ES-I3 (cell line): ENCODE measurements at regions not wholly inside any gene's neighbourhood (a gene's known extent, or its start where the extent isn't known, plus 50 kb on each side); places are given as distances from the start of the nearest gene placed in this dataset.
"Not testable (repeated sequence)": the region's sequence is repeated elsewhere in the genome, so short reads cannot be mapped to it uniquely, and the experiment has no call there.

Experiments
- H3K36me3 ChIP-seq: 2 replicates; pipeline ENCODE4 v1.6.1; 2013; ENCODE audit warnings: mild to moderate bottlenecking, low read length, control low read depth, moderate library complexity; ENCODE audit not compliant: insufficient read depth
- H3K4me1 ChIP-seq: 2 replicates; pipeline ENCODE4 v1.6.1; 2013; ENCODE audit warnings: mild to moderate bottlenecking, control low read depth, low read length; ENCODE audit not compliant: insufficient read depth
- H3K9ac ChIP-seq: 2 replicates; pipeline ENCODE4 v1.6.1; 2013; ENCODE audit warnings: low read depth, mild to moderate bottlenecking, low read length, moderate library complexity
- H3K9me3 ChIP-seq: 2 replicates; pipeline ENCODE4 v1.6.1; 2013; ENCODE audit warnings: mild to moderate bottlenecking, low read length, moderate library complexity; ENCODE audit not compliant: control insufficient read depth, insufficient read depth

GRCh38 chr10:121145802-121146395 lies 294.7 kb downstream of the WDR11 start:
- not testable (repeated sequence) for H3K9me3 ChIP-seq, H3K36me3 ChIP-seq, H3K9ac ChIP-seq

GRCh38 chr10:121148921-121149320 lies 297.8 kb downstream of the WDR11 start:
- Histone ChIP-seq H3K9ac (no peak overlapping the region), H3K9me3 (peaks cover 6% of the 10 kb centered on the region), H3K4me1 (no peaks in the 10 kb centered on the region), H3K36me3 (no peaks in the 10 kb centered on the region)

More at GRCh38 chr10:121145802-121146395, 294.7 kb downstream of the WDR11 start:
- not testable (repeated sequence) for H3K4me1 ChIP-seq

- Histone ChIP-seq H3K9me3 (peaks cover 3% of the 10 kb centered on the region; the same call in 1 of the 2 replicates), H3K4me1 (no peaks in the 10 kb centered on the region), H3K36me3 (no peaks in the 10 kb centered on the region), H3K9ac (no peak overlapping the region)
These were observed 300.9 kb downstream of the WDR11 start for GRCh38 chr10:121152033-121152432.

GRCh38 chr10:121152935-121153334 lies 301.8 kb downstream of the WDR11 start:
- Histone ChIP-seq H3K4me1 (no peaks in the 10 kb centered on the region), H3K9ac (no peak overlapping the region), H3K9me3 (peaks cover 3% of the 10 kb centered on the region; the same call in 1 of the 2 replicates), H3K36me3 (no peaks in the 10 kb centered on the region)

GRCh38 chr10:121154310-121154709 lies 303.1 kb downstream of the WDR11 start:
- no peak overlapping the region for H3K9ac ChIP-seq

GRCh38 chr10:121154846-121155245 lies 303.7 kb downstream of the WDR11 start:
- H3K36me3 ChIP-seq = no peaks in the 10 kb centered on the region
- H3K4me1 ChIP-seq = no peaks in the 10 kb centered on the region
- H3K9ac ChIP-seq = no peak overlapping the region
- peaks cover 3% of the 10 kb centered on the region; the same call in 1 of the 2 replicates for H3K9me3 ChIP-seq

More at GRCh38 chr10:121154310-121154709, 303.1 kb downstream of the WDR11 start:
- H3K36me3 ChIP-seq = no peaks in the 10 kb centered on the region
- H3K4me1 ChIP-seq = no peaks in the 10 kb centered on the region
- H3K9me3 ChIP-seq = peaks cover 3% of the 10 kb centered on the region; the same call in 1 of the 2 replicates

GRCh38 chr10:121155742-121156474 lies 304.7 kb downstream of the WDR11 start:
- Histone ChIP-seq H3K9ac (no peak overlapping the region), H3K4me1 (no peaks in the 10 kb centered on the region), H3K9me3 (peaks cover 3% of the 10 kb centered on the region; the same call in 1 of the 2 replicates), H3K36me3 (no peaks in the 10 kb centered on the region)

- no peak overlapping the region for H3K9ac ChIP-seq
- H3K36me3 ChIP-seq = no peaks in the 10 kb centered on the region
- H3K4me1 ChIP-seq = no peaks in the 10 kb centered on the region
- H3K9me3 ChIP-seq = no peaks in the 10 kb centered on the region
These were observed 306.8 kb downstream of the WDR11 start for GRCh38 chr10:121157998-121158397.

- Histone ChIP-seq H3K36me3 (no peaks in the 10 kb centered on the region), H3K9ac (no peak overlapping the region), H3K9me3 (no peaks in the 10 kb centered on the region), H3K4me1 (no peaks in the 10 kb centered on the region)
These were observed 307.9 kb downstream of the WDR11 start for GRCh38 chr10:121158988-121159579.

- no peaks in the 10 kb centered on the region for H3K4me1 ChIP-seq
- H3K36me3 ChIP-seq = no peaks in the 10 kb centered on the region
- H3K9me3 ChIP-seq = 0 out of 2 replicates have a peak, but pooled peaks cover 5% of the 10 kb centered on the region
These were observed 308.5 kb downstream of the WDR11 start for GRCh38 chr10:121159670-121160069.

GRCh38 chr10:121165276-121165675 lies 314.1 kb downstream of the WDR11 start:
- Histone ChIP-seq H3K4me1 (no peaks in the 10 kb centered on the region), H3K9ac (no peak overlapping the region), H3K9me3 (0 out of 2 replicates have a peak, but pooled peaks cover 5% of the 10 kb centered on the region), H3K36me3 (no peaks in the 10 kb centered on the region)

More at GRCh38 chr10:121159670-121160069, 308.5 kb downstream of the WDR11 start:
- no peak overlapping the region for H3K9ac ChIP-seq

- Histone ChIP-seq H3K4me1 (no peaks in the 10 kb centered on the region), H3K36me3 (no peaks in the 10 kb centered on the region), H3K9ac (no peak overlapping the region), H3K9me3 (0 out of 2 replicates have a peak, but pooled peaks cover 5% of the 10 kb centered on the region)
These were observed 316.5 kb downstream of the WDR11 start for GRCh38 chr10:121167534-121168243.

- 0 out of 2 replicates have a peak, but pooled peaks cover 5% of the 10 kb centered on the region for H3K9me3 ChIP-seq
- no peak overlapping the region for H3K9ac ChIP-seq
- H3K4me1 ChIP-seq = no peaks in the 10 kb centered on the region
- no peaks in the 10 kb centered on the region for H3K36me3 ChIP-seq
These were observed 317.5 kb downstream of the WDR11 start for GRCh38 chr10:121168545-121169216.

- H3K9me3 ChIP-seq = 0 out of 2 replicates have a peak, but pooled peaks cover 2% of the 10 kb centered on the region
- H3K36me3 ChIP-seq = no peaks in the 10 kb centered on the region
These were observed 318.2 kb downstream of the WDR11 start for GRCh38 chr10:121169406-121169805.

More at GRCh38 chr10:121169406-121169805, 318.2 kb downstream of the WDR11 start:
- H3K9ac ChIP-seq = no peak overlapping the region
- no peaks in the 10 kb centered on the region for H3K4me1 ChIP-seq
